Subcutaneous abdominal adipose tissue (tissue), 5 donors: ENCODE measurements at regions not wholly inside any gene's neighbourhood (a gene's known extent, or its start where the extent isn't known, plus 50 kb on each side); places are given as distances from the start of the nearest gene placed in this dataset.

Source experiments
- H3K27ac ChIP-seq: one replicate; pipeline ENCODE4 v1.7.0; 2013; ENCODE audit warnings: low read depth, mild to moderate bottlenecking, inconsistent platforms, low read length, moderate library complexity
- H3K27me3 ChIP-seq, 5 donors: one replicate each; pipeline ENCODE4 v1.7.0; 2013; ENCODE audit warnings: low read length in 5 of 5, inconsistent platforms in 1 of 5; ENCODE audit not compliant: control insufficient read depth in 5 of 5, insufficient read depth in 4 of 5
- H3K36me3 ChIP-seq, 5 donors: one replicate each; pipeline ENCODE4 v1.7.0; 2013; ENCODE audit warnings: low read length in 5 of 5; ENCODE audit not compliant: control insufficient read depth in 5 of 5, insufficient read depth in 5 of 5
- H3K4me1 ChIP-seq, 5 donors: one replicate each; pipeline ENCODE4 v1.7.0; 2013; ENCODE audit warnings: low read length in 5 of 5, mild to moderate bottlenecking in 3 of 5, moderate library complexity in 1 of 5; ENCODE audit not compliant: control insufficient read depth in 5 of 5, insufficient read depth in 5 of 5
- H3K4me3 ChIP-seq, 5 donors: one replicate each; pipeline ENCODE4 v1.7.0; 2013; ENCODE audit warnings: low read length in 5 of 5, low read depth in 1 of 5
- H3K9ac ChIP-seq, 5 donors: one replicate each; pipeline ENCODE4 v1.7.0; 2013; ENCODE audit warnings: low read length in 5 of 5, mild to moderate bottlenecking in 4 of 5, moderate library complexity in 3 of 5
- H3K9me3 ChIP-seq, 5 donors: one replicate each; pipeline ENCODE4 v1.7.0; 2013; ENCODE audit warnings: low read length in 5 of 5; ENCODE audit not compliant: control insufficient read depth in 5 of 5
- donor health status: healthy.
- donor health status: healthy.
- donor health status: healthy.
- donor health status: healthy.
- donor health status: healthy.

DNA sequence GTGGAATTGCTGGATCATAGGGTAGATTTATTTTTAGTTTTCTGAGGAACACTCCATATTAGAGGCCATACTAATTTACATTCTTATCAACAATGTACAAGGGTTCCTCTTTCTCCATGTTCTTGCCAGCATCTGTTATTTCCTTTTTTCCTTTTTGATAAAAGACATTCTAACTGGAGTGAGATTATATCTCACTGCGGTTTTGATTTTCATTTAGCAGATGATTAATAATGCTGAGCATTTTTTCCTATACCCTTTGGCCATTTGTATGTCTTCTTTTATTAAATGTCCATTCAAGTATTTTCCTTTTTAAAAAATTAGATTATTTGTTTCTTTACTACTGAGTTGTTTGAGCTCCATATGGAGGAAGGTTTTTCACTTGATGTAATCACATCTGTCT lies 1189.5 kb downstream of the ZPLD1 start:
- no peaks in the 10 kb centered on the region for H3K27me3 ChIP-seq
- peaks cover 0 to 11% (median 2%) of the 10 kb centered on the region in 5 donors for H3K9me3 ChIP-seq
- no peaks in the 10 kb centered on the region for H3K36me3 ChIP-seq
- no peak overlapping the region for H3K4me3 ChIP-seq
- no peak overlapping the region for H3K9ac ChIP-seq
- no peaks in the 10 kb centered on the region for H3K4me1 ChIP-seq
- no peak overlapping the region for H3K27ac ChIP-seq

DNA sequence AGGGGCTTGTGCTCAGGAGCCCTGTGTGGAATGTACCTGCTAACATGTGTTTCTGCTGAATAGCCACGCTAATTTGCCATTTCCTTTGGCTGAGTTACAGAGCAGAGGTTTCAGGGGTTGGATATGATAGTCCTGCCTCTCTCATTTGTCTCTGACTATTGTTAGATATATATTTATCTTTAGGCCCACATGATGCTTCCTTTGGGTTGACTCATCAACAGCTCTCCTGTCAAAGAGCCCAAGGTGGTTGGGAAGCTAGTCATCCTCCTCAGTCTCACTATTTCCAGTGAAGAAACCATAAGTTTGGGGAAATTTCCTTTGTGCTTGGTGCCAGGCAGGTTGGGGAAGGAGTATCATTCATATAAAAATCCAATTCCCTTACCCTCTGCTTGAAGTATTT lies 1194.6 kb downstream of the ZPLD1 start:
- H3K27me3 ChIP-seq = no peaks in the 10 kb centered on the region
- H3K9ac ChIP-seq = no peak overlapping the region
- H3K36me3 ChIP-seq = no peaks in the 10 kb centered on the region
- H3K4me3 ChIP-seq = no peak overlapping the region
- H3K4me1 ChIP-seq = no peaks in the 10 kb centered on the region
- H3K9me3 ChIP-seq = peaks cover 0 to 23% (median 9%) of the 10 kb centered on the region in 5 donors
- H3K27ac ChIP-seq = no peak overlapping the region

DNA sequence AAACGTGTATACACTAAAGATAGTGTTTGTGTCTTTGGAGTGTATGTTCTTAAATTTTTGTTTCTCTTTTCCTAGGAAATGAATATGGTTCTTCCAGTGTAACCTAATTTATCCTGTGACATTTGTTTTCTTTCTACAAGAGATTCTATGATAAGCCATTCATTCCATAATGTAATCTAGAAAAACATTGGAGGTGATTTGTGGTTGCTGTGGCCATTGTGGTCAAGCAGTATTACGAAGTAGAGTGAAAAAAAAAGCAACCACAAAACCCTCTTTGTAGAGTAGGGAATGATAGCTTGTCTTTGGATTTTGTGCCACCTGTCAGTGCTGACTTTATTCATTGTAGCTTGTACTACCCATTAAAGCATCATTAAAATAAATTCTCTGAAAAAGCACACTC lies 1209.6 kb downstream of the ZPLD1 start:
- no peaks in the 10 kb centered on the region for H3K9me3 ChIP-seq
- H3K9ac ChIP-seq = no peak overlapping the region
- no peak overlapping the region for H3K27ac ChIP-seq
- peaks cover 0 to 5% (median 0%) of the 10 kb centered on the region in 5 donors for H3K4me1 ChIP-seq
- H3K4me3 ChIP-seq = no peak overlapping the region
- no peaks in the 10 kb centered on the region for H3K36me3 ChIP-seq
- H3K27me3 ChIP-seq = no peaks in the 10 kb centered on the region

GRCh38 chr3:103653996-103654395 lies 1219.2 kb downstream of the ZPLD1 start:
- Histone ChIP-seq H3K9ac (no peak overlapping the region), H3K36me3 (no peaks in the 10 kb centered on the region), H3K4me1 (no peaks in the 10 kb centered on the region), H3K27me3 (no peaks in the 10 kb centered on the region), H3K27ac (no peak overlapping the region), H3K9me3 (no peaks in the 10 kb centered on the region), H3K4me3 (no peak overlapping the region)

DNA sequence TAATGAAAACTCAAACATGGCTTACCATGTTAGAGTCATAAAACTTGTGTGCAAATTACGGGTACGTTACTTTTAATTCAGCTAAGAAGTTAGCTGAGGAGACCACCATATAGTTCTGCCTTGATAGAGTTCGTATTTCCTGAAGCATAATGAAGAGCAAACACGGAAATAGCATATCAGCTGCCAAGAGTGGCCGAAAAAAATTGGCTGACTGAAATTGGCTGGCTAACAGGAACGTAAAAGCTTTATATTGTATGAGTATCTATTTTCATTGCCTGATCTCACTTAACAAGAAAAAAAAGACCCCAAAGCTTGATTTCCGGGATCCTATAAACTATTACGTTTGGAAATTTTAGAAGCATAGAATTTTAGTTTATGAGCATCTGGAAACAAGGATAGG lies 1222.9 kb downstream of the ZPLD1 start:
- H3K4me1 ChIP-seq = no peaks in the 10 kb centered on the region
- no peaks in the 10 kb centered on the region for H3K36me3 ChIP-seq
- H3K27ac ChIP-seq = no peak overlapping the region
- no peak overlapping the region for H3K4me3 ChIP-seq
- H3K27me3 ChIP-seq = no peaks in the 10 kb centered on the region
- H3K9me3 ChIP-seq = no peaks in the 10 kb centered on the region
- no peak overlapping the region for H3K9ac ChIP-seq

DNA sequence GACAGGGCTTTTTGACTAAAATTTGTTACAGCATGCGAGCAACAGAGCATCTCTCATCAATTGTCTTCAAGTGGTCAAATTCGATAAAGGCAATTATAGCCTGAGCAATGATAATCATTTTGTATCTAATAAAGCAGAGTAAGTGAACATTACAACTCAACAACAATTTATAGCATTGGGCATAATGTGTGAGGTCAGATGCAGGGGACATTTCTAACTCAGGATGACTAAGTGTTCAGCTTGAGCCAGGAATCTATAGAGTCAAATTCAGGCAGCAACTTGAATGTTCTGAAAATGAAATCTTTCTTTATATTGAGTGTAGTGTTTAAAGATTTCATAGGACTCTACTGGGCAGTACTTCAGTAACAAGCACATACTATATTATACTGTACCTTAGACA lies 1226.0 kb downstream of the ZPLD1 start:
- no peaks in the 10 kb centered on the region for H3K27me3 ChIP-seq
- H3K36me3 ChIP-seq = no peaks in the 10 kb centered on the region

DNA sequence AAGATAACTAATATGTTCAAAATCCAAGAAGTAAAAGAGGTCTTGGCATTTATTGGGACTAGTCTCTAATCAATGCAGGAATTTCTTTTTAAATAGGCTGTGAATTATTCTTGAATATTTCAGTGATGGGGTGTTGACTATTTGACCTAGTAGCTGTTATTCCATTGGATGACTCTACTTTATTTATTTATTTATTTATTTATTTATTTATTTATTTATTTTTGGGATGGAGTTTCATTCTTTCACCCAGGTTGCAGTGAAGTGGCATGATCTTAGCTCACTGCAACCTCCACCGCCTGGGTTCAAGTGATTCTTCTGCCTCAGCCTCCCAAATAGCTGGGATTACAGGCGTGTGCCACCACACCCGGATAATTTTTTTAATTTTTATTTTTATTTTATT lies 1227.8 kb downstream of the ZPLD1 start:
- Histone ChIP-seq H3K9ac (no peak overlapping the region), H3K4me3 (no peak overlapping the region), H3K27me3 (no peaks in the 10 kb centered on the region), H3K9me3 (no peaks in the 10 kb centered on the region), H3K27ac (no peak overlapping the region), H3K4me1 (no peaks in the 10 kb centered on the region), H3K36me3 (no peaks in the 10 kb centered on the region)

More for the DNA sequence above, 1226.0 kb downstream of the ZPLD1 start:
- Histone ChIP-seq H3K9me3 (no peaks in the 10 kb centered on the region), H3K9ac (no peak overlapping the region), H3K27ac (no peak overlapping the region), H3K4me3 (no peak overlapping the region), H3K4me1 (no peaks in the 10 kb centered on the region)

DNA sequence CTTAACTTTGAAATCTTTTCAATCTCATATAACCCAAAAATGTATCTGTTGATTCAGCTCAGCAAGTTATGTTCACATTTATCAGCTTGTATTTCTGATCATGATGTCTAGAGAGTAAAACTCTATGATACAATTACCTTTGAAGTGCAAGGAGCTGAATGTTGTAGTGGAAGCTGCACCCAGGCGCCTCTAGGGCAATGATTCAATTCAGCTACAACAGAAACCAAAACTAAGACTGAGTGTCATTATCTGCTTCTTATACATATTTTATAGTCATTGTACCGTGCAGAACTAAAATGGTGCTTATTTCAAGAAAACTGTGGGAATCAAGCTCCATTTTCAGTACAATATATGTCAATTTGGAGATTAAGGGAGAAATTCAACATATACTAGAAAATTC lies 1237.5 kb downstream of the ZPLD1 start:
- Histone ChIP-seq H3K27ac (no peak overlapping the region), H3K4me1 (no peaks in the 10 kb centered on the region), H3K9me3 (no peaks in the 10 kb centered on the region), H3K4me3 (no peak overlapping the region), H3K36me3 (no peaks in the 10 kb centered on the region), H3K9ac (no peak overlapping the region), H3K27me3 (no peaks in the 10 kb centered on the region)

- no peaks in the 10 kb centered on the region for H3K27me3 ChIP-seq
- no peak overlapping the region for H3K27ac ChIP-seq
- H3K4me1 ChIP-seq = no peaks in the 10 kb centered on the region
- H3K9me3 ChIP-seq = no peaks in the 10 kb centered on the region
- H3K4me3 ChIP-seq = no peak overlapping the region
- H3K9ac ChIP-seq = no peak overlapping the region
- no peaks in the 10 kb centered on the region for H3K36me3 ChIP-seq
Measured at GRCh38 chr3:103684904-103685303, 1250.1 kb downstream of the ZPLD1 start.

DNA sequence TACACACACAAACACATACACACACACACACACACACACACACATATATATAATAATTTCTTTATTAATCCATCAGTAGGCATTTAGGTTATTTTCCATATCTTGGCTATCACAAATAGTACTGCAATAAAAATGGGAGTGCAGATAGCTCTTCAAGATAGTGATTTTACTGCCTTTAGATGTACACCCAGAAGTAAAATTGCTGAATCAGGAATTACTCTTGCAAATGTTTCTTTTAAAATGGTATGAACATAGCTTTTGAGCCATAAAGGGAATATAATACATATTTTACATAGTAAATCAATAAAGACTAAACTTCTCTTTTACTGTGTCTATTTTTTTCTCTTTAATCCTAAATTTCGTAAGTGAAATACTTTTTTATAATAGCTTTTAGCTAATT lies 1251.1 kb downstream of the ZPLD1 start:
- Histone ChIP-seq H3K27ac (no peak overlapping the region), H3K4me3 (no peak overlapping the region), H3K9ac (no peak overlapping the region), H3K9me3 (peaks cover 0 to 5% (median 0%) of the 10 kb centered on the region in 5 donors), H3K36me3 (no peaks in the 10 kb centered on the region), H3K4me1 (no peaks in the 10 kb centered on the region), H3K27me3 (no peaks in the 10 kb centered on the region)

DNA sequence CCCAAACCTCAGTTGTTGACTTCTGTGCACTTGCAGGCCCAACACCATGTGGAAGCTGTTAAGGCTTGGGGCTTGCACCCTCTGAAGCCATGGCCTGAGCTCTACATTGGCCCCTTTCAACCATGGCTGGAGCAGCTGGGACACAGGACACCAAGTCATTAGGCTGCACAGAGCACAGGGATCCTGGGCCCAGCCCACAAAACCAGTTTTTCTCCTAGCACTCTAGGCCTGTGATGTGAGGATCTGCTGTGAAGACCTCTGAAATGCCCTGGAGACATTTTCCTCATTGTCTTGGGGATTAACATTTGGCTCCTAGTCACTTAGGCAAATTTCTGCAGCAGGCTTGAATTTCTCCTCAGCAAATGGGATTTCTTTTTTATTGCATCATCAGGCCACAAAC lies 1255.7 kb downstream of the ZPLD1 start:
- no peaks in the 10 kb centered on the region for H3K27me3 ChIP-seq
- H3K9me3 ChIP-seq = peaks cover 0 to 5% (median 0%) of the 10 kb centered on the region in 5 donors
- H3K4me1 ChIP-seq = no peaks in the 10 kb centered on the region
- H3K9ac ChIP-seq = no peak overlapping the region
- H3K4me3 ChIP-seq = no peak overlapping the region
- no peak overlapping the region for H3K27ac ChIP-seq
- no peaks in the 10 kb centered on the region for H3K36me3 ChIP-seq
